KBM-7 (cell line): ENCODE measurements at regions not wholly inside any gene's neighbourhood (a gene's known extent, or its start where the extent isn't known, plus 50 kb on each side); places are given as distances from the start of the nearest gene placed in this dataset.

ENCODE experiments used
- DNase-seq: peaks from one replicate; pipeline ENCODE4 v3.0.0-alpha.2; 2015
- in situ Hi-C: fragments of 300-500 bp; cut with MboI; formaldehyde crosslinking; loops from 2 replicates; pipeline ENCODE4 v1.14.3; 2020; ENCODE audit warnings: low sequenced_read_pairs, low pct_unique_long_range_greater_than_20kb, mixed read lengths

- no peak for DNase-seq
- in situ Hi-C loops: no loop called here
Measured at GRCh38 chr6:150531957-150532356, 67.7 kb upstream of the PLEKHG1 start.

GRCh38 chr6:150534553-150534952, 65.1 kb upstream of the PLEKHG1 start:
- DNase-seq: no peak
- in situ Hi-C loops: no loop called here

GRCh38 chr6:150535151-150535804, 64.4 kb upstream of the PLEKHG1 start:
- DNase-seq: no peak
- in situ Hi-C loops: no loop called here

GRCh38 chr6:150535818-150536220, 63.9 kb upstream of the PLEKHG1 start:
- no peak for DNase-seq
- in situ Hi-C loops: no loop called here

GRCh38 chr6:150536835-150537234, 62.9 kb upstream of the PLEKHG1 start:
- no peak for DNase-seq
- in situ Hi-C loops: no loop called here

- DNase-seq: no peak
- in situ Hi-C loops: no loop called here
Measured at GRCh38 chr6:150537491-150537890, 62.2 kb upstream of the PLEKHG1 start.

- in situ Hi-C loops: no loop called here
- DNase-seq: no peak
Measured at GRCh38 chr6:150537893-150538292, 61.8 kb upstream of the PLEKHG1 start.

GRCh38 chr6:150539111-150539510, 60.6 kb upstream of the PLEKHG1 start:
- in situ Hi-C loops: no loop called here
- DNase-seq: no peak

GRCh38 chr6:150539568-150539967, 60.1 kb upstream of the PLEKHG1 start:
- DNase-seq: no peak
- in situ Hi-C loops: no loop called here

GRCh38 chr6:150541576-150541975, 58.1 kb upstream of the PLEKHG1 start:
- no peak for DNase-seq
- in situ Hi-C loops: no loop called here

GRCh38 chr6:150543178-150543577, 56.5 kb upstream of the PLEKHG1 start:
- no peak for DNase-seq
- in situ Hi-C loops: no loop called here

- no peak for DNase-seq
- in situ Hi-C loops: no loop called here
Measured at GRCh38 chr6:150544793-150545192, 54.9 kb upstream of the PLEKHG1 start.

- no peak for DNase-seq
- in situ Hi-C loops: no loop called here
Measured at GRCh38 chr6:150546457-150546856, 53.2 kb upstream of the PLEKHG1 start.

GRCh38 chr6:150547502-150548222, 52.0 kb upstream of the PLEKHG1 start:
- in situ Hi-C loops: no loop called here
- no peak for DNase-seq

- in situ Hi-C loops: no loop called here
- DNase-seq: no peak
Measured at GRCh38 chr6:150548330-150548729, 51.4 kb upstream of the PLEKHG1 start.

- in situ Hi-C loops: no loop called here
Measured at GRCh38 chr6:150549007-150549406, 50.7 kb upstream of the PLEKHG1 start.

GRCh38 chr6:150549674-150550101, 50.0 kb upstream of the PLEKHG1 start:
- in situ Hi-C loops: no loop called here
- DNase-seq: no peak

More at GRCh38 chr6:150549007-150549406, 50.7 kb upstream of the PLEKHG1 start:
- no peak for DNase-seq
